Panc1 (cell line): ENCODE measurements at regions not wholly inside any gene's neighbourhood (a gene's known extent, or its start where the extent isn't known, plus 50 kb on each side); places are given as distances from the start of the nearest gene placed in this dataset.

Source experiments
- ATAC-seq: fragments of 200-7000 bp; cut with Tn5 transposase; 2 replicates; pipeline ENCODE4 v1.9.1; 2020; ENCODE audit warnings: mild to moderate bottlenecking, moderate library complexity
- BruUV-seq: library from RNA; stranded (reverse); fragments of 400-500 nt; replicated peaks from 2 replicates; lab custom pipeline; 2021; lab: Mats Ljungman, UMichigan
- CTCF ChIA-PET: fragments of 300-600 bp; sonication (Branson Sonifier 250); formaldehyde crosslinking; loops from one replicate; lab custom pipeline; 2022; ENCODE audit warnings: antibody characterized with exemption; lab: Charles Lee
- POLR2A ChIA-PET: fragments of 300-600 bp; sonication (Branson Sonifier 250); formaldehyde crosslinking; loops from one replicate; lab custom pipeline; 2022; ENCODE audit warnings: antibody characterized with exemption; lab: Charles Lee
- DNase-seq: peaks from one replicate; pipeline ENCODE4 v3.0.0-alpha.2; 2010; ENCODE audit warnings: low read depth, low spot score
- H3K27ac ChIP-seq: 2 replicates; pipeline ENCODE4 v1.5.1; 2011; ENCODE audit warnings: mild to moderate bottlenecking, low read length, inconsistent platforms
- H3K27me3 ChIP-seq: fragments of 200-500 bp; sonication (Bioruptor generic); 2 replicates; pipeline ENCODE4 v1.6.0; 2014; ENCODE audit warnings: low read length, inconsistent platforms; ENCODE audit not compliant: control insufficient read depth, insufficient read depth
- H3K36me3 ChIP-seq: fragments of 200-500 bp; sonication (Bioruptor generic); 2 replicates; pipeline ENCODE4 v1.5.1; 2014; ENCODE audit warnings: inconsistent platforms, mild to moderate bottlenecking, low read length, moderate library complexity; ENCODE audit not compliant: control insufficient read depth, insufficient read depth
- H3K4me1 ChIP-seq: 2 replicates; pipeline ENCODE4 v1.5.1; 2011; ENCODE audit warnings: inconsistent platforms, mild to moderate bottlenecking, low read length, moderate library complexity; ENCODE audit not compliant: control insufficient read depth, insufficient read depth
- H3K4me3 ChIP-seq, 2 experiments: 2 replicates each; pipeline ENCODE4 v1.5.1; 2011 to 2012; ENCODE audit warnings: low read depth in 2 of 2, low read length in 2 of 2, mild to moderate bottlenecking in 2 of 2, inconsistent platforms in 1 of 2, moderate library complexity in 1 of 2
- H3K9me3 ChIP-seq: fragments of 200-500 bp; sonication (Bioruptor generic); 2 replicates; pipeline ENCODE4 v1.5.1; 2014; ENCODE audit warnings: low read depth, mild to moderate bottlenecking, inconsistent platforms, low read length, moderate library complexity; ENCODE audit not compliant: control insufficient read depth, insufficient read depth
- CTCF ChIP-seq: fragments of 450-650 bp; IDR thresholded peaks from 2 replicates; pipeline ENCODE4 v1.5.1; 2017; ENCODE audit warnings: mild to moderate bottlenecking
- POLR2AphosphoS5 ChIP-seq: IDR thresholded peaks from 2 replicates; pipeline ENCODE4 v1.6.1; 2012; ENCODE audit warnings: mild to moderate bottlenecking, low read depth, low read length, moderate library complexity
- REST ChIP-seq, 2 experiments: IDR thresholded peaks; 2 replicates each; pipeline ENCODE4 v1.6.1; 2011 to 2012; ENCODE audit warnings: low read depth in 2 of 2, control low read depth in 1 of 2, low read length in 1 of 2, mild to moderate bottlenecking in 1 of 2, moderate library complexity in 1 of 2; ENCODE audit not compliant: insufficient read depth in 1 of 2
- SIN3A ChIP-seq: IDR thresholded peaks from 2 replicates; pipeline ENCODE4 v1.6.1; 2012; ENCODE audit warnings: low read depth, mild to moderate bottlenecking, low read length, moderate library complexity, borderline replicate concordance; ENCODE audit not compliant: insufficient read depth
- TCF7L2 ChIP-seq: IDR thresholded peaks from 2 replicates; pipeline ENCODE4 v1.6.1; 2011; ENCODE audit warnings: mild to moderate bottlenecking, low read depth, low read length, inconsistent platforms
- in situ Hi-C: cut with HindIII; loops from 2 replicates; pipeline ENCODE4 v1.10.0; 2016; ENCODE audit warnings: low sequenced_read_pairs, low pct_unique_long_range_greater_than_20kb
- intact Hi-C: fragments of 100-400 bp; cut with micrococcal nuclease; formaldehyde crosslinking; loops from one replicate; pipeline ENCODE4 v1.10.0; 2022; ENCODE audit not compliant: unreplicated experiment

- Histone ChIP-seq H3K36me3 (no peaks in the 10 kb centered on the region), H3K4me3 (no peak overlapping the region), H3K9me3 (no peaks in the 10 kb centered on the region), H3K27ac (no peak overlapping the region), H3K27me3 (no peaks in the 10 kb centered on the region), H3K4me1 (no peaks in the 10 kb centered on the region)
- ChIA-PET CTCF (no interaction called here), POLR2A (no interaction called here)
- in situ Hi-C loops, result no loop called here
- ATAC-seq, result no peak
- intact Hi-C loops, result no loop called here
- TF ChIP-seq POLR2AphosphoS5 (no peak), REST (IDR thresholded peaks at IDR 0.05; ENCODE audit: insufficient read depth in 1 of 2, low read depth in 2 of 2, low read length in 1 of 2) (no peak), SIN3A (no peak), CTCF (no peak), TCF7L2 (no peak)
- no TSS peak for BruUV-seq
- no peak for DNase-seq
These were observed 1616.8 kb upstream of the PIK3C3 start for GRCh38 chr18:40338284-40338683.

- H3K4me3 ChIP-seq, result no peak overlapping the region
- CTCF ChIA-PET, result no interaction called here
- no peaks in the 10 kb centered on the region for H3K27me3 ChIP-seq
- intact Hi-C loops, result no loop called here
- H3K9me3 ChIP-seq, result no peaks in the 10 kb centered on the region
- no peak for DNase-seq
- no peak for ATAC-seq
- H3K36me3 ChIP-seq, result no peaks in the 10 kb centered on the region
- in situ Hi-C loops, result no loop called here
- TF ChIP-seq TCF7L2 (no peak), CTCF (no peak), REST (IDR thresholded peaks at IDR 0.05; ENCODE audit: insufficient read depth in 1 of 2, low read depth in 2 of 2, low read length in 1 of 2) (no peak), POLR2AphosphoS5 (no peak), SIN3A (no peak)
- no peak overlapping the region for H3K27ac ChIP-seq
- POLR2A ChIA-PET, result no interaction called here
- no TSS peak for BruUV-seq
- no peaks in the 10 kb centered on the region for H3K4me1 ChIP-seq
These were observed 1628.0 kb upstream of the PIK3C3 start for GRCh38 chr18:40326985-40327384.
